ENCODE measurements at regions not wholly inside any gene's neighbourhood (a gene's known extent, or its start where the extent isn't known, plus 50 kb on each side); places are given as distances from the start of the nearest gene placed in this dataset.

GRCh38 chr5:135657536-135658305 is 78.9 kb upstream of the CXCL14 start:
- no peak for DNase-seq

- no peak for DNase-seq
Measured at GRCh38 chr5:135655468-135655815, 76.7 kb upstream of the CXCL14 start.

- DNase-seq: no peak
Measured at GRCh38 chr5:135654761-135655467, 76.1 kb upstream of the CXCL14 start.

GRCh38 chr5:135651156-135651555 is 72.4 kb upstream of the CXCL14 start:
- DNase-seq: peak; percentile 31

- no peak for DNase-seq
Measured at GRCh38 chr5:135650081-135650480, 71.3 kb upstream of the CXCL14 start.

GRCh38 chr5:135649435-135649834 is 70.6 kb upstream of the CXCL14 start:
- DNase-seq: no peak

GRCh38 chr5:135648116-135648515 is 69.3 kb upstream of the CXCL14 start:
- no peak for DNase-seq

- no peak for DNase-seq
Measured at GRCh38 chr5:135645336-135646180, 66.8 kb upstream of the CXCL14 start.

- DNase-seq: no peak
Measured at GRCh38 chr5:135644816-135645215, 66.0 kb upstream of the CXCL14 start.

GRCh38 chr5:135643881-135644766 is 65.3 kb upstream of the CXCL14 start:
- DNase-seq: no peak

GRCh38 chr5:135642934-135643333 is 64.1 kb upstream of the CXCL14 start:
- DNase-seq: no peak

GRCh38 chr5:135642488-135642870 is 63.7 kb upstream of the CXCL14 start:
- DNase-seq: no peak

- no peak for DNase-seq
Measured at GRCh38 chr5:135641734-135642487, 63.1 kb upstream of the CXCL14 start.

- DNase-seq: no peak
Measured at GRCh38 chr5:135641319-135641718, 62.5 kb upstream of the CXCL14 start.

GRCh38 chr5:135635451-135635850 is 56.7 kb upstream of the CXCL14 start:
- DNase-seq: no peak

- DNase-seq: no peak
Measured at GRCh38 chr5:135632798-135633197, 54.0 kb upstream of the CXCL14 start.

- DNase-seq: no peak
Measured at GRCh38 chr5:135631391-135631790, 52.6 kb upstream of the CXCL14 start.

- no peak for DNase-seq
Measured at GRCh38 chr5:135629666-135630065, 50.9 kb upstream of the CXCL14 start.

GRCh38 chr5:135628771-135629563 is 50.2 kb upstream of the CXCL14 start:
- DNase-seq: no peak
